ENCODE measurements at regions not wholly inside any gene's neighbourhood (a gene's known extent, or its start where the extent isn't known, plus 50 kb on each side); places are given as distances from the start of the nearest gene placed in this dataset.

GRCh38 chr4:136583567-136583966 is 948.7 kb downstream of the PCDH18 start:
- ChIA-PET POLR2A (no interaction called here), CTCF (no interaction called here)
- TF ChIP-seq CTCF (IDR thresholded peaks at IDR 0.05; ENCODE audit: control extremely low read depth, extremely low read depth, low read depth, missing control alignments): no peak
- DNase-seq (ENCODE audit: extremely low spot score): no peak

GRCh38 chr4:136581119-136581518 is 951.2 kb downstream of the PCDH18 start:
- TF ChIP-seq CTCF (IDR thresholded peaks at IDR 0.05; ENCODE audit: control extremely low read depth, extremely low read depth, low read depth, missing control alignments): no peak
- POLR2A ChIA-PET: no interaction called here
- DNase-seq (ENCODE audit: extremely low spot score): no peak
- CTCF ChIA-PET: interaction anchor here (1.1 to 1.7 kb wide), 2 partner anchors 10 to 14 kb away, joined by 3 to 5 read pairs; no protein-coding TSS in a partner anchor

GRCh38 chr4:136575146-136575545 is 957.1 kb downstream of the PCDH18 start:
- no peak for TF ChIP-seq CTCF (IDR thresholded peaks at IDR 0.05; ENCODE audit: control extremely low read depth, extremely low read depth, low read depth, missing control alignments)
- ChIA-PET CTCF (no interaction called here), POLR2A (no interaction called here)
- DNase-seq (ENCODE audit: extremely low spot score): no peak

GRCh38 chr4:136573460-136573859 is 958.8 kb downstream of the PCDH18 start:
- CTCF ChIA-PET: no interaction called here
- no peak for DNase-seq (ENCODE audit: extremely low spot score)
- POLR2A ChIA-PET: no interaction called here
- TF ChIP-seq CTCF (IDR thresholded peaks at IDR 0.05; ENCODE audit: control extremely low read depth, extremely low read depth, low read depth, missing control alignments): no peak

- CTCF ChIA-PET: no interaction called here
- POLR2A ChIA-PET: no interaction called here
- no peak for TF ChIP-seq CTCF (IDR thresholded peaks at IDR 0.05; ENCODE audit: control extremely low read depth, extremely low read depth, low read depth, missing control alignments)
Measured at GRCh38 chr4:136571315-136571714, 961.0 kb downstream of the PCDH18 start.

GRCh38 chr4:136562834-136563233 is 969.5 kb downstream of the PCDH18 start:
- ChIA-PET CTCF (no interaction called here), POLR2A (no interaction called here)
- no peak for TF ChIP-seq CTCF (IDR thresholded peaks at IDR 0.05; ENCODE audit: control extremely low read depth, extremely low read depth, low read depth, missing control alignments)
- DNase-seq (ENCODE audit: extremely low spot score): no peak

More at GRCh38 chr4:136571315-136571714, 961.0 kb downstream of the PCDH18 start:
- no peak for DNase-seq (ENCODE audit: extremely low spot score)

- ChIA-PET CTCF (no interaction called here), POLR2A (no interaction called here)
Measured at GRCh38 chr4:136558940-136559494, 973.3 kb downstream of the PCDH18 start.

More at GRCh38 chr4:136558940-136559494, 973.3 kb downstream of the PCDH18 start:
- DNase-seq (ENCODE audit: extremely low spot score): no peak
- no peak for TF ChIP-seq CTCF (IDR thresholded peaks at IDR 0.05; ENCODE audit: control extremely low read depth, extremely low read depth, low read depth, missing control alignments)

Data from GM10248 (cell line).